ENCODE measurements at regions not wholly inside any gene's neighbourhood (a gene's known extent, or its start where the extent isn't known, plus 50 kb on each side); places are given as distances from the start of the nearest gene placed in this dataset.
"Not testable (repeated sequence)": the region's sequence is repeated elsewhere in the genome, so short reads cannot be mapped to it uniquely, and the experiment has no call there.

DNA sequence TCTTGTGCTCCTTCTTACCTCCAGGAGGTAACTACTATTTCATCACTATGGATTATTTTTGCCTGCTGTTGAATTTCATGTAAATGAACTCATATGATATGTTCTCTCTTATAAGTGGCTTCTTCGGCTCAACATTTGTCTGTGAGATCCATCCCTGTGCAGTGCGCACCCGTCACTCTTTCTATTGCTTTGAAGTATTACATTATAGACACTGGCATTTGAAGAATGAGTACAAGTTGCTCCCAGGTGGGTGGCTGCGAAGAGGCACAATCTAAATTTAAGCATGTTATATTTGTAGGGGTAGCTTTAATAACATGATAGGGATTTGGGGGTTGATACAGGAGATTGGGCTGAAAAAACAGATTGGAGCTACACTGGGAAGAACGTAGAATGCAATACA, 809.7 kb downstream of the CCSER2 start:
- no peak for DNase-seq (ENCODE audit: low read depth)

DNA sequence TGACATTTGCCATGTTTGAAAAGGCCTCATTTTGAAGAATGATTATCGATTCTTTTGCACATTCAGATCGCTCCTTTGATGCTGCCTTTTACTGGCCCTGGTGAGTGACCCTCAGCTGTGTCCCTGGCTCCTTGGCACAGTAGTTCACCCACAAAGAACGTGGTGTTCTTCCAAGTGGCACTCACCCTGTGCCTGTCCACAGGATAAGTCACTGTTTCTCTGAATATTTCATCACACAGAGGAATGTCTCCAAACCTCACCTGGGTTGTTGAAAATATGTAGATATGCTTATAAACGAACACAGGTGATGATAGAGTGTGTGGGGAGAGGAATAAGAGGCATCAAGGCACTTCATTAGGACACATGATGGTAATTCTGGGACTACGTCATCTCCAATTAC, 810.7 kb downstream of the CCSER2 start:
- no peak for DNase-seq (ENCODE audit: low read depth)

DNA sequence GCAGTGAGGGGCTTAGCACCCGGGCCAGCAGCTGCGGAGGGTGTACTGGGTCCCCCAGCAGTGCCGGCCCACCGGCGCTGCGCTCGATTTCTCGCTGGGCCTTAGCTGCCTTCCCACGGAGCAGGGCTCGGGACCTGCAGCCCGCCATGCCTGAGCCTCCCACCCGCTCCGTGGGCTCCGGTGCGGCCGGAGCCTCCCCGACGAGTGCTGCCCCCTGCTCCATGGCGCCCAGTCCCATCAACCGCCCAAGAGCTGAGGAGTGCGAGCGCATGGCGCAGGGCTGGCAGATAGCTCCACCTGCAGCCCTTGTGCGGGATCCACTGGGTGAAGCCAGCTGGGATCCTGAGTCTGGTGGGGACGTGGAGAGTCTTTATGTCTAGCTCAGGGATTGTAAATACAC, 813.1 kb downstream of the CCSER2 start:
- not testable (repeated sequence) for DNase-seq (ENCODE audit: low read depth)

DNA sequence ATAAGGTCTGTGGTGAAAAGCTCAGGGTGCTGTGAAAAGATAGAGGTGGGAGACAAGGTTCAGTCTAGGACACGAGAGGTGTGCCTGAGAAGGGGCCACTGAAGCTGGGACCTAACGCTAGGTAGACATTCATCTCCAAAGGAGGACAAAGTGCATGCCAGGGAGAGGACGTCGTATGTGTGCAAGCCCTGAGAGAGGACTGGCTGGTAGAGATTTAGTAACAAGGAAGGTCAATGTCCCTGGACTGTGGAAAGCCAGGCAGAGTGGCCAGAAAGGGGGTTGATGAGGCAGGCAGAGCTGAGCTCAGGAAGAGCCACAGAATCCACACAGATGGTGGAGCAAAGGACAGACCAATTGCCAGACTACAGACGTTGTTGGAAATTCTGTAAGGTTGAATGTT, 817.6 kb downstream of the CCSER2 start:
- DNase-seq (ENCODE audit: low read depth): no peak

DNA sequence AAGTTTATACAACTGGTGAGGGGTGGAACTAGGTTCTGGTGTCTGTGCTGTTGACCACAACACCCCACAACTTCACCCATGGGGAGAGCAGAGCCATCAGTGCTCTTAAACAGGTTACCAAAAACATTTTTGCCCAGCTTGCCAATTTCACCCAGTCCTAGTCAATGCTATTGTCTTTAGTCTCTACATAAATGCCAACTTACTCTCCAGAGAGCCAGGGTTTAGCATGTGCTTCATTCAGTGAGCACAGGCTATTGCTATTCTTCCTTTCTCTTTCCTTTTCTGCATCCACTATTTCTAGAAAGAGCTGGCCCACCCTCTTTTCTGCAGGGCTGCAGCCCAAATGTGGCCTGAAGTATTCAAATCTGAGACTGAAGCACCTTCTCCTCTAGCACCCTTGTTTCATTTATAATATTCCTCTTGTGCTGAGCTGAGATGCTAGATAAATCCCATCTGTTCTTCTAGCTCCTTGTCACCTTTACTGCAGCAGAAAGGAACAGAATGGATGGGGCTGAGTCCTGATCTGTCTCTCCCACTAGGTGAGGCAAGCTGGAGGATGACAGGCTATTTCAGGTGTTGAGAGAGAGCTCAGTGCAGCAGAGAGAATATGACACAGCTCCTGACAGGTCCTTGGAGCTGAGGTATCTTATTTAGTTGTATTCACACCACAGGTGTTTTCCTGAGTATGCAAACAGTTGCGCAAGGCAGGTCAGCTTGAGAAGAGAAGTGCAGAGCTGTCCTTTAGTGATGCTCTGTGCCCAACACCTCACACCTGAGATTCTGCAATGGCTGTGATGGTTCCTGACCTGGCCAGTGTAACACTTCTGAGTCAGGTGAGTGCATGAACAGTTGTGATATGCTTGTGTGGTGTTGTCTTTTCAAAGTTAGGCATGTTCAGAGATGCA, 819.2 kb downstream of the CCSER2 start:
- no peak for DNase-seq (ENCODE audit: low read depth)

DNA sequence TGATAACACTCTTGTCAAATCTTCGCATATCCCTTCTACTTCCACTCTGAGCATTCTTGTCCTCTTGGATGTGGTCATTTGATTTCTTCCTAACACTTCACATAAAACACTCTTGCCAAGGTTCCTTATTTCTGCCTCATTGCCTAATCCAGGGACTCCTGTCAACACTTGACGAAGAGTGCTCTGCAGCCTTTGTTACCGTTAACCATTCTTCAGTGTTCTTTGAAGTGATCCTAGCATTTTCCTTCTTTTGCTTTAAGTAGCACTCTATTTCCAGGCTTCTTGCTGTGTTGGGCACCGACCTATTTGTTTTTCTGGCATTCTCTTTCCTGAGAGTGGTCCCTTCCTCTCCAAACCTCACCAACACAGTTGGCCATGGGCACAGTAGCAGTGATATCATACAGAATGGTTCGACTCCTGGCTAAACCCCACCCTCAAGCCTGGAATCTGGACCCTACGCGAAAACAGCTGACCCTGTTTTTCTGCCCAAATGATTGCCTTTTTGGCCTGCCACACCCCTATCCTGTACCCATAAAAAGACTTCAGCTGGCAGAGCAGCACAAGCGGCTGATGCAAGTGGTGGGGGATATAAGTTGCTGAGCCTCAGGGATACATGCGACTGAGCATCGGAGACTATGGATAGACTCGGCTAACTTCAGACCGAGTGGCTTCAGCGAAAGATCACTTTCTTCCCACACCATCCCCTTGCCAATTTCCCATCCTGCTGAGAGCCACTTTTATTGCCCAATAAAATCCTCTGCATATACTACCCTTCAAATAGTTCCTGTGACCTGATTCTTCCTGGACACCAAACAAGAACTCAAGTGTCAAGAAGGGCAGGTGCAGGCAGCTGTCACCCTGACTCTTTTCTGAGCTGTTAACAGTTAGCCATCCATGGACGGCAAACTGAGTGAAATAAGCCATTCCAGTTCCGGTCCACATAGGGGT, 820.6 kb downstream of the CCSER2 start:
- no peak for DNase-seq (ENCODE audit: low read depth)

GRCh38 chr10:85149766-85150165, 821.4 kb downstream of the CCSER2 start:
- no peak for DNase-seq (ENCODE audit: low read depth)

GRCh38 chr10:85151506-85151905, 823.1 kb downstream of the CCSER2 start:
- DNase-seq (ENCODE audit: low read depth): no peak

DNA sequence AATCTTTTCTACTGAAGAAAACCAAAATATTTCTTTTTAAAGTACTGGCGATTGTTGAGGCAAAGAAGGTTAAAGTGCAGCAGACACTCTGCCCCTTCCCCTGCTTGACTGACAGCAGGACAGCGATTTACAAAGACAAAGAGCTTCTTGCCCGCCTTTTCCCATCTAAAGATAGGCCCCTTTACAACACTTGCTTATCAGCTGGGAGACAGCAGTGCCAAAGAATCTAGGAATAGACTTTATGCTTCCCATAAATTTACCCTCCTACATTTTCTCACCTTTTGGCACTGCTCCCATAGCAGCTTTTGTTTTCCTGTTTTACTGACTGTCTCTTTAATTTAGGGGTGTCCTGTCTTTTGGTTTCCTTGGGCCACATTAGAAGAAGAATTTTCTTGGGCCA, 824.1 kb downstream of the CCSER2 start:
- no peak for DNase-seq (ENCODE audit: low read depth)

GRCh38 chr10:85152911-85153310, 824.5 kb downstream of the CCSER2 start:
- DNase-seq (ENCODE audit: low read depth): no peak

- DNase-seq (ENCODE audit: low read depth): no peak
Observed at GRCh38 chr10:85157206-85157605, 828.8 kb downstream of the CCSER2 start.

DNA sequence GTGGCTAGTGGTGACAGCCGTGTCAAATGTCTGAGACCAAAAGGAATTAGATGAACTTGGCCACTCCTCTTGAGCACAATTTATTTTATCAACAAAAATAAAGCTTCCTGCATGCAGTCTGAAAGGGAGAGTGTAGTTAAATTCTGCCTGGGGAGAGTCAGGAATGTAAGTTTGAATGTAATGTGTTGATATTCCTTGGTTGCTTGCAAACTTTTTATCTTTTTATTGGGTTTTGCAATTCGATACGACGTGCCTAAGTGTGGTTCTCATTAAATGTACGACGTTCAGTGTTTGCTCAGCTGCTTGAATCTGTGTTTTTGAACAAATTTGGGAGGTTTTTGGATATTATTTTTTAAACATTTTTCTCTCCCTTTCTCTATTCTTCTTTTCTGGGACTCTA, 839.9 kb downstream of the CCSER2 start:
- no peak for DNase-seq (ENCODE audit: low read depth)

- DNase-seq (ENCODE audit: low read depth): no peak
Observed at GRCh38 chr10:85170026-85170425, 841.6 kb downstream of the CCSER2 start.

GRCh38 chr10:85175635-85176034, 847.2 kb downstream of the CCSER2 start:
- no peak for DNase-seq (ENCODE audit: low read depth)

DNA sequence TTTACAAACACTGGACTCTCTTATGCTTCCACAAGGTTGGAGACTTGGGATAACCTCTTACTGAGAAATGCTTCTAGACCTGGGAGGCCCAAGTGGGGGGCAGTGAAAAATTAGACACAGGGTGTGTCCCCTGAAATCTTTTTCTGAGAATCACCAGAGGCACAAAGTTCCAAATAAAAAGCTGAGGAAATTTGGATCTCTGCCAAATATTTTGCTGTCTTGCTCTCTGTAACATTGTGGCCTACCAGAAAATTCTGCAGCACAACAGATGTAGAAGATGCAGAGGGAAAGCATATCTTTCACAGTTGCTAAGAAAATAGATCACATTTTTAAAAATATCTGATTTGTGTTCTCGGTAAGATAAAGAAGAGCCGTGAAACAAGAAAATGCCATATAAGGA, 849.4 kb downstream of the CCSER2 start:
- no peak for DNase-seq (ENCODE audit: low read depth)

DNA sequence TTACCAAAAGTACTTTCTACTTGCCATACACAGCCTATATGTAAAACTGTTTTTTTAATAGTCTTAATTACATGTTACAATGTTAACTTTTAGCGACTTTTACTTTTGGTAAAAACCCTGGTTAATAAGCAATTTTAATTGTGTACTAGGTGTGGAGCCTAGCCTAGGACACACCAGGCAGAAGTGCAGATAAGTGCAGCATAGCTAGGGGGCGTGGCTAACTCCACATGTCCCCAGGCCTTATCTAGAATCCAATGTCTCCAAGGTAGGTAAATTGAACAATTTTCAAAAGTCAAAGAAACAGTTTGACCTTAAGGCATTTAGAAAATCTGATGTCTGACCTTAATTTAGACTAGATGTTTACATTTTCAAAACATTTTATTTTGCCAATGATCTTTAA, 858.7 kb downstream of the CCSER2 start:
- no peak for DNase-seq (ENCODE audit: low read depth)

GRCh38 chr10:85188770-85189484, 860.5 kb downstream of the CCSER2 start:
- DNase-seq (ENCODE audit: low read depth): no peak

- DNase-seq (ENCODE audit: low read depth): no peak
Observed at GRCh38 chr10:85193796-85194195, 865.4 kb downstream of the CCSER2 start.

DNA sequence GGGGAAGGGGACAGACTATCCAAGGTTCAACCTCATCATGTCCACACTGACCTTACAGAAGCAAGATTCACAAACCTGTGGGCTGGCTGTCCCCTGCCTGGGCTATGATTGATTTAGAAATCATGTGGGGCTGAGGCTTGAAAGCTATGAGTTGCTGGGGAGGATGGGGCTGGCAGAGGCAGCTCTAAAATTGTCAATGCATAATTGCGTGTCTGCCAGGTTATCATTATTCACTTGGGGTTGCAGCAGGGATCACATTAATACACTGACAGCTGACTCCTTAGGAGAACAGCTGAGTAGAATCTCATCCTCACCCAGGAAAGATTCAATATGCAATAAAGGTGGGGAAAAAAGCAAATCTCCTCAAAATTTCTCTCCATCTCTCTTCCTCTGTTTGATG, 866.3 kb downstream of the CCSER2 start:
- DNase-seq (ENCODE audit: low read depth): no peak

DNA sequence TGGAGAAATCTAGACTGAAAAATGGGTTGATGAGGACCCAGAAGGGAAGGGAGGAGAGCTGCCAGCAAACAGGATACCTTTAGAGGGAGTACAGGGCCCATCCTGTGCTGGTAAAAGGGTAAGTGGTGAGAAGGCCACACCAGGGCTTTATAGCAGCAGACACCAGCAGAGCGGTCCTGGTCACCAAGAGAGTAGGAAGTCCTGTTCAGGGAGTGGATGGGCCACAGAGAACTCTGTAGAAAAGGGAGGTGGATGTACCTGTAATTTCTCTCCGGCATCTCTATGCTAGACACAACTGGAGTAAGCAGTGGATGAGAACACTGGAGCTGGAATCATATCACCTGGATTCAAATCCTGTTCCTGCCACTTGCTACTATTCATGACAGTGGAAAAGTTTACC, 867.2 kb downstream of the CCSER2 start:
- no peak for DNase-seq (ENCODE audit: low read depth)

- no peak for DNase-seq (ENCODE audit: low read depth)
Observed at GRCh38 chr10:85204814-85205213, 876.4 kb downstream of the CCSER2 start.

- DNase-seq (ENCODE audit: low read depth): no peak
Observed at GRCh38 chr10:85212526-85212925, 884.1 kb downstream of the CCSER2 start.
